ENCODE measurements at regions not wholly inside any gene's neighbourhood (a gene's known extent, or its start where the extent isn't known, plus 50 kb on each side); places are given as distances from the start of the nearest gene placed in this dataset.

- TF ChIP-seq CTCF (IDR thresholded peaks at IDR 0.05) (no peak), POLR2AphosphoS5 (IDR thresholded peaks at IDR 0.05; ENCODE audit: low read depth, low read length) (no peak)
- TF ChIP-seq, protein P1, sequence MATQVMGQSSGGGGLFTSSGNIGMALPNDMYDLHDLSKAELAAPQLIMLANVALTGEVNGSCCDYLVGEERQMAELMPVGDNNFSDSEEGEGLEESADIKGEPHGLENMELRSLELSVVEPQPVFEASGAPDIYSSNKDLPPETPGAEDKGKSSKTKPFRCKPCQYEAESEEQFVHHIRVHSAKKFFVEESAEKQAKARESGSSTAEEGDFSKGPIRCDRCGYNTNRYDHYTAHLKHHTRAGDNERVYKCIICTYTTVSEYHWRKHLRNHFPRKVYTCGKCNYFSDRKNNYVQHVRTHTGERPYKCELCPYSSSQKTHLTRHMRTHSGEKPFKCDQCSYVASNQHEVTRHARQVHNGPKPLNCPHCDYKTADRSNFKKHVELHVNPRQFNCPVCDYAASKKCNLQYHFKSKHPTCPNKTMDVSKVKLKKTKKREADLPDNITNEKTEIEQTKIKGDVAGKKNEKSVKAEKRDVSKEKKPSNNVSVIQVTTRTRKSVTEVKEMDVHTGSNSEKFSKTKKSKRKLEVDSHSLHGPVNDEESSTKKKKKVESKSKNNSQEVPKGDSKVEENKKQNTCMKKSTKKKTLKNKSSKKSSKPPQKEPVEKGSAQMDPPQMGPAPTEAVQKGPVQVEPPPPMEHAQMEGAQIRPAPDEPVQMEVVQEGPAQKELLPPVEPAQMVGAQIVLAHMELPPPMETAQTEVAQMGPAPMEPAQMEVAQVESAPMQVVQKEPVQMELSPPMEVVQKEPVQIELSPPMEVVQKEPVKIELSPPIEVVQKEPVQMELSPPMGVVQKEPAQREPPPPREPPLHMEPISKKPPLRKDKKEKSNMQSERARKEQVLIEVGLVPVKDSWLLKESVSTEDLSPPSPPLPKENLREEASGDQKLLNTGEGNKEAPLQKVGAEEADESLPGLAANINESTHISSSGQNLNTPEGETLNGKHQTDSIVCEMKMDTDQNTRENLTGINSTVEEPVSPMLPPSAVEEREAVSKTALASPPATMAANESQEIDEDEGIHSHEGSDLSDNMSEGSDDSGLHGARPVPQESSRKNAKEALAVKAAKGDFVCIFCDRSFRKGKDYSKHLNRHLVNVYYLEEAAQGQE (IDR thresholded peaks at IDR 0.05; ENCODE audit: insufficient read depth in 1 of 2, low read depth in 2 of 2, low read length in 1 of 2), result no peak
These were observed 401.3 kb upstream of the FAT3 start for GRCh38 chr11:91823252-91823830.
